K562 (cell line): ENCODE measurements at regions not wholly inside any gene's neighbourhood (a gene's known extent, or its start where the extent isn't known, plus 50 kb on each side); places are given as distances from the start of the nearest gene placed in this dataset.

ENCODE experiments used
- ATAC-seq: fragments of 200-7000 bp; cut with Tn5 transposase; 3 replicates; pipeline ENCODE4 v1.9.1; 2020; ENCODE audit warnings: moderate library complexity
- BruUV-seq: library from RNA; stranded (reverse); fragments of 400-500 nt; replicated peaks from 2 replicates; lab custom pipeline; 2021; lab: Mats Ljungman, UMichigan
- CTCF ChIA-PET: fragments of 300-600 bp; formaldehyde crosslinking; extraction: SDS; loops from one replicate; lab custom pipeline; 2021; ENCODE audit warnings: low intra/inter-chr PET ratio; lab: Yijun Ruan, JAX
- POLR2A ChIA-PET: fragments of 300-600, 350-650 bp; sonication (Branson Sonifier 250); formaldehyde crosslinking; extraction: SDS; loops from one replicate; lab custom pipeline; 2021; ENCODE audit warnings: antibody characterized with exemption, inconsistent platforms; lab: Yijun Ruan, JAX
- DNase-seq, 4 experiments: peaks; one replicate each; pipeline versions ENCODE4 v3.0.0 to v3.0.0-alpha.2; 2011 to 2018; ENCODE audit warnings: low spot score in 3 of 4, mixed read lengths in 3 of 4; ENCODE audit errors: extremely low read depth in 1 of 4
- FAIRE-seq: peaks from 2 replicates; lab custom pipeline; 2011; peaks lifted over from hg19 to GRCh38; lab: Jason Lieb, UNC
- H2AFZ ChIP-seq: 2 replicates; pipeline ENCODE4 v1.6.0; 2011; ENCODE audit warnings: low read depth, low read length, control low read depth, inconsistent platforms
- H3K27ac ChIP-seq: fragments of 200-600 bp; 3 replicates; pipeline ENCODE4 v1.8.0; 2011; ENCODE audit warnings: low read depth, mild to moderate bottlenecking, control low read depth, inconsistent platforms, low read length, moderate library complexity, mixed read lengths; ENCODE audit errors: extremely low read depth
- H3K27me3 ChIP-seq, 2 experiments: fragments of 300-600 bp in 1 of 2; 2 replicates in 1 of 2; 3 replicates in 1 of 2; pipeline versions ENCODE4 v1.6.0 to v1.8.0; 2011; ENCODE audit warnings: inconsistent platforms in 2 of 2, low read length in 2 of 2, mild to moderate bottlenecking in 1 of 2, mixed read lengths in 1 of 2, moderate library complexity in 1 of 2; ENCODE audit not compliant: control insufficient read depth in 2 of 2, insufficient read depth in 2 of 2
- H3K36me3 ChIP-seq: fragments of 300-600 bp; 3 replicates; pipeline ENCODE4 v1.8.0; 2011; ENCODE audit warnings: mild to moderate bottlenecking, low read length, inconsistent platforms; ENCODE audit not compliant: control insufficient read depth, insufficient read depth
- H3K4me1 ChIP-seq, 2 experiments: fragments of 200-600 bp in 1 of 2; replicated peaks in 1 of 2; 2 replicates in 1 of 2; 3 replicates in 1 of 2; pipeline versions ENCODE4 v1.5.1 to v1.8.0; 2011; ENCODE audit warnings: inconsistent platforms in 2 of 2, low read length in 2 of 2, mild to moderate bottlenecking in 1 of 2, mixed read lengths in 1 of 2, moderate library complexity in 1 of 2; ENCODE audit not compliant: control insufficient read depth in 2 of 2, insufficient read depth in 2 of 2
- H3K4me2 ChIP-seq: 2 replicates; pipeline ENCODE4 v1.6.1; 2011; ENCODE audit warnings: low read length, control low read depth, inconsistent platforms, mixed read lengths; ENCODE audit not compliant: insufficient read depth
- H3K4me3 ChIP-seq: fragments of 200-600 bp; sonication (generic), shearing (Covaris generic); 2 replicates; pipeline ENCODE4 v1.5.1; 2016; ENCODE audit warnings: control low read depth, inconsistent platforms
- H3K79me2 ChIP-seq: fragments of 200-600 bp; 3 replicates; pipeline ENCODE4 v1.8.0; 2011; ENCODE audit warnings: low read length, inconsistent platforms; ENCODE audit not compliant: control insufficient read depth, insufficient read depth
- H3K9ac ChIP-seq, 2 experiments: 2 replicates each; pipeline versions ENCODE4 v1.6.0 to v1.6.1; 2011; ENCODE audit warnings: low read depth in 2 of 2, low read length in 2 of 2, control low read depth in 1 of 2, inconsistent platforms in 1 of 2, mild to moderate bottlenecking in 1 of 2, mixed read lengths in 1 of 2; ENCODE audit not compliant: insufficient read depth in 1 of 2
- H3K9me1 ChIP-seq: one replicate; pipeline ENCODE4 v1.6.0; 2011; ENCODE audit warnings: inconsistent platforms, mild to moderate bottlenecking, low read length, moderate library complexity; ENCODE audit not compliant: control insufficient read depth, insufficient read depth
- H3K9me3 ChIP-seq: replicated peaks from 2 replicates; pipeline ENCODE4 v1.5.1; 2011; ENCODE audit warnings: low read depth, low read length, inconsistent platforms; ENCODE audit not compliant: control insufficient read depth, insufficient read depth
- H4K20me1 ChIP-seq: replicated peaks from 2 replicates; pipeline ENCODE4 v1.6.1; 2011; ENCODE audit warnings: low read length, inconsistent platforms, mixed read lengths; ENCODE audit not compliant: control insufficient read depth, insufficient read depth
- BMI1 ChIP-seq: fragments of 150-350 bp; IDR thresholded peaks from 2 replicates; pipeline ENCODE4 v1.6.1; 2014; ENCODE audit warnings: low read length
- CCAR2 ChIP-seq: fragments of 200-400 bp; formaldehyde crosslinking; IDR thresholded peaks from 2 replicates; pipeline ENCODE4 v1.6.1; 2017; ENCODE audit warnings: mild to moderate bottlenecking, low read depth, low read length
- HDAC1 ChIP-seq, 2 experiments: fragments of 450-650 bp; IDR thresholded peaks; 2 replicates each; pipeline ENCODE4 v1.6.1; 2016 to 2017; ENCODE audit warnings: inconsistent platforms in 1 of 2, mild to moderate bottlenecking in 1 of 2, moderate library complexity in 1 of 2
- NFRKB ChIP-seq: fragments of 450-650 bp; IDR thresholded peaks from 2 replicates; pipeline ENCODE4 v1.6.1; 2016; ENCODE audit warnings: low read depth
- PCBP2 ChIP-seq: fragments of 200-400 bp; formaldehyde crosslinking; IDR thresholded peaks from 2 replicates; pipeline ENCODE4 v1.6.1; 2018; ENCODE audit warnings: low read length, low read depth, mild to moderate bottlenecking, moderate library complexity; ENCODE audit not compliant: poor library complexity, severe bottlenecking
- RHOXF2B ChIP-seq: fragments of 250-450 bp; sonication (Bioruptor Pico); conservative IDR thresholded peaks from 2 replicates; pipeline ENCODE4 v1.5.1; 2021
- SMAD1 ChIP-seq: fragments of 150-350 bp; IDR thresholded peaks from 2 replicates; pipeline ENCODE4 v1.6.1; 2014; ENCODE audit warnings: low read length, low read depth; ENCODE audit not compliant: partially characterized antibody
- SMC3 ChIP-seq: conservative IDR thresholded peaks from 2 replicates; pipeline ENCODE4 v1.6.1; 2011; ENCODE audit warnings: low read depth, low read length, improper control_type of control experiment; ENCODE audit not compliant: insufficient read depth
- TRIM24 ChIP-seq, 2 experiments: fragments of 450-650 bp; IDR thresholded peaks; 2 replicates each; pipeline ENCODE4 v1.6.1; 2016
- XRCC5 ChIP-seq: fragments of 200-400 bp; formaldehyde crosslinking; IDR thresholded peaks from 2 replicates; pipeline ENCODE4 v1.6.1; 2017; ENCODE audit warnings: low read depth, mild to moderate bottlenecking, low read length
- ZNF766 ChIP-seq: fragments of 200-800 bp; sonication (Bioruptor generic); conservative IDR thresholded peaks from 2 replicates; pipeline ENCODE4 v1.6.1; 2016; ENCODE audit warnings: missing genetic modification characterization, missing compliant biosample characterization
- WGBS: fragments of 100-300 bp; shearing (Covaris generic); methylation state at CpG from one replicate; pipeline ENCODE4 v1.1.6; 2016; ENCODE audit warnings: low coverage, mixed read lengths; ENCODE audit not compliant: insufficient coverage; ENCODE audit errors: missing lambda C conversion rate; 5-methylcytosine and 5-hydroxymethylcytosine counted together
- in situ Hi-C: fragments of 300-500 bp; cut with MboI; formaldehyde crosslinking; loops from 4 replicates; pipeline ENCODE4 v1.15.0; 2018; ENCODE audit warnings: inconsistent platforms, mixed read lengths
- intact Hi-C: fragments of 100-400 bp; cut with micrococcal nuclease; formaldehyde crosslinking; loops from 2 replicates; pipeline ENCODE4 v1.14.2; 2022
- TF ChIP-seq, protein P1 (sequence below): fragments of 150-350 bp; IDR thresholded peaks from 2 replicates; pipeline ENCODE4 v1.6.1; 2014; ENCODE audit warnings: low read depth, mild to moderate bottlenecking, low read length, borderline replicate concordance
- TF ChIP-seq, protein P2 (sequence below), 2 experiments: fragments of 450-650 bp in 1 of 2; sonication (generic) in 1 of 2; formaldehyde crosslinking in 1 of 2; IDR thresholded peaks in 1 of 2; conservative IDR thresholded peaks in 1 of 2; 2 replicates each; pipeline versions ENCODE4 v1.6.1 to v1.8.1; 2016 to 2023; ENCODE audit warnings: mild to moderate bottlenecking in 2 of 2, moderate library complexity in 2 of 2, inconsistent platforms in 1 of 2, missing genetic modification reagents in 1 of 2
- TF ChIP-seq, protein P3 (sequence below): fragments of 450-650 bp; IDR thresholded peaks from 2 replicates; pipeline ENCODE4 v1.6.1; 2016
- TF ChIP-seq, protein P4 (sequence below): fragments of 250-450 bp; sonication (Bioruptor Pico); IDR thresholded peaks from 2 replicates; pipeline ENCODE4 v1.5.0; 2021

- ChIA-PET CTCF (no interaction called here), POLR2A (no interaction called here)
- intact Hi-C loops: no loop called here
- Histone ChIP-seq H3K9ac (no peak overlapping the region), H3K9me3 (no peaks in the 10 kb centered on the region), H3K4me2 (no peak overlapping the region), H3K4me3 (no peak overlapping the region), H3K9me1 (no peaks in the 10 kb centered on the region), H2AFZ (no peak overlapping the region), H4K20me1 (no peaks in the 10 kb centered on the region), H3K79me2 (no peaks in the 10 kb centered on the region), H3K36me3 (no peaks in the 10 kb centered on the region), H3K27ac (no peak overlapping the region), H3K27me3 (no peaks in the 10 kb centered on the region), H3K4me1 (no peaks in the 10 kb centered on the region)
- no peak for DNase-seq
- in situ Hi-C loops: no loop called here
- TF ChIP-seq, protein P1, sequence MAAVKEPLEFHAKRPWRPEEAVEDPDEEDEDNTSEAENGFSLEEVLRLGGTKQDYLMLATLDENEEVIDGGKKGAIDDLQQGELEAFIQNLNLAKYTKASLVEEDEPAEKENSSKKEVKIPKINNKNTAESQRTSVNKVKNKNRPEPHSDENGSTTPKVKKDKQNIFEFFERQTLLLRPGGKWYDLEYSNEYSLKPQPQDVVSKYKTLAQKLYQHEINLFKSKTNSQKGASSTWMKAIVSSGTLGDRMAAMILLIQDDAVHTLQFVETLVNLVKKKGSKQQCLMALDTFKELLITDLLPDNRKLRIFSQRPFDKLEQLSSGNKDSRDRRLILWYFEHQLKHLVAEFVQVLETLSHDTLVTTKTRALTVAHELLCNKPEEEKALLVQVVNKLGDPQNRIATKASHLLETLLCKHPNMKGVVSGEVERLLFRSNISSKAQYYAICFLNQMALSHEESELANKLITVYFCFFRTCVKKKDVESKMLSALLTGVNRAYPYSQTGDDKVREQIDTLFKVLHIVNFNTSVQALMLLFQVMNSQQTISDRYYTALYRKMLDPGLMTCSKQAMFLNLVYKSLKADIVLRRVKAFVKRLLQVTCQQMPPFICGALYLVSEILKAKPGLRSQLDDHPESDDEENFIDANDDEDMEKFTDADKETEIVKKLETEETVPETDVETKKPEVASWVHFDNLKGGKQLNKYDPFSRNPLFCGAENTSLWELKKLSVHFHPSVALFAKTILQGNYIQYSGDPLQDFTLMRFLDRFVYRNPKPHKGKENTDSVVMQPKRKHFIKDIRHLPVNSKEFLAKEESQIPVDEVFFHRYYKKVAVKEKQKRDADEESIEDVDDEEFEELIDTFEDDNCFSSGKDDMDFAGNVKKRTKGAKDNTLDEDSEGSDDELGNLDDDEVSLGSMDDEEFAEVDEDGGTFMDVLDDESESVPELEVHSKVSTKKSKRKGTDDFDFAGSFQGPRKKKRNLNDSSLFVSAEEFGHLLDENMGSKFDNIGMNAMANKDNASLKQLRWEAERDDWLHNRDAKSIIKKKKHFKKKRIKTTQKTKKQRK: no peak
- TF ChIP-seq, protein P2, sequence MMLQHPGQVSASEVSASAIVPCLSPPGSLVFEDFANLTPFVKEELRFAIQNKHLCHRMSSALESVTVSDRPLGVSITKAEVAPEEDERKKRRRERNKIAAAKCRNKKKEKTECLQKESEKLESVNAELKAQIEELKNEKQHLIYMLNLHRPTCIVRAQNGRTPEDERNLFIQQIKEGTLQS (IDR thresholded peaks at IDR 0.05): no peak
- TF ChIP-seq, protein P2 (CRISPR knock-in tag; conservative IDR thresholded peaks at IDR 0.05): no peak
- TF ChIP-seq, protein P3, sequence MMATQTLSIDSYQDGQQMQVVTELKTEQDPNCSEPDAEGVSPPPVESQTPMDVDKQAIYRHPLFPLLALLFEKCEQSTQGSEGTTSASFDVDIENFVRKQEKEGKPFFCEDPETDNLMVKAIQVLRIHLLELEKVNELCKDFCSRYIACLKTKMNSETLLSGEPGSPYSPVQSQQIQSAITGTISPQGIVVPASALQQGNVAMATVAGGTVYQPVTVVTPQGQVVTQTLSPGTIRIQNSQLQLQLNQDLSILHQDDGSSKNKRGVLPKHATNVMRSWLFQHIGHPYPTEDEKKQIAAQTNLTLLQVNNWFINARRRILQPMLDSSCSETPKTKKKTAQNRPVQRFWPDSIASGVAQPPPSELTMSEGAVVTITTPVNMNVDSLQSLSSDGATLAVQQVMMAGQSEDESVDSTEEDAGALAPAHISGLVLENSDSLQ: no peak
- TF ChIP-seq TRIM24 (IDR thresholded peaks at IDR 0.05) (no peak), CCAR2 (no peak), ZNF766 (CRISPR knock-in tag) (no peak), SMAD1 (no peak), BMI1 (no peak), SMC3 (no peak), NFRKB (no peak), PCBP2 (no peak), XRCC5 (no peak), HDAC1 (IDR thresholded peaks at IDR 0.05) (no peak), RHOXF2B (no peak)
- TF ChIP-seq, protein P4, sequence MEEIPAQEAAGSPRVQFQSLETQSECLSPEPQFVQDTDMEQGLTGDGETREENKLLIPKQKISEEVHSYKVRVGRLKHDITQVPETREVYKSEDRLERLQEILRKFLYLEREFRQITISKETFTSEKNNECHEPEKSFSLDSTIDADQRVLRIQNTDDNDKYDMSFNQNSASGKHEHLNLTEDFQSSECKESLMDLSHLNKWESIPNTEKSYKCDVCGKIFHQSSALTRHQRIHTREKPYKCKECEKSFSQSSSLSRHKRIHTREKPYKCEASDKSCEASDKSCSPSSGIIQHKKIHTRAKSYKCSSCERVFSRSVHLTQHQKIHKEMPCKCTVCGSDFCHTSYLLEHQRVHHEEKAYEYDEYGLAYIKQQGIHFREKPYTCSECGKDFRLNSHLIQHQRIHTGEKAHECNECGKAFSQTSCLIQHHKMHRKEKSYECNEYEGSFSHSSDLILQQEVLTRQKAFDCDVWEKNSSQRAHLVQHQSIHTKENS (CRISPR knock-in tag): no peak
- BruUV-seq: no TSS peak
- ATAC-seq: no peak
- no peak for FAIRE-seq
- 0% methylated on average over 1 of the region's 1 CpG for WGBS
Measured at GRCh38 chr11:25862159-25862558, 469.8 kb upstream of the ANO3 start.
